GM21619 (cell line): ENCODE measurements at regions not wholly inside any gene's neighbourhood (a gene's known extent, or its start where the extent isn't known, plus 50 kb on each side); places are given as distances from the start of the nearest gene placed in this dataset.
"Not testable (repeated sequence)": the region's sequence is repeated elsewhere in the genome, so short reads cannot be mapped to it uniquely, and the experiment has no call there.

ENCODE experiments used
- ATAC-seq: cut with Tn5 transposase; IDR thresholded peaks from one replicate; pipeline ENCODE4 v1.9.1; 2021; ENCODE audit not compliant: unreplicated experiment

GRCh38 chr15:62895905-62896316, 146.6 kb upstream of the TPM1 start:
- no peak for ATAC-seq

DNA sequence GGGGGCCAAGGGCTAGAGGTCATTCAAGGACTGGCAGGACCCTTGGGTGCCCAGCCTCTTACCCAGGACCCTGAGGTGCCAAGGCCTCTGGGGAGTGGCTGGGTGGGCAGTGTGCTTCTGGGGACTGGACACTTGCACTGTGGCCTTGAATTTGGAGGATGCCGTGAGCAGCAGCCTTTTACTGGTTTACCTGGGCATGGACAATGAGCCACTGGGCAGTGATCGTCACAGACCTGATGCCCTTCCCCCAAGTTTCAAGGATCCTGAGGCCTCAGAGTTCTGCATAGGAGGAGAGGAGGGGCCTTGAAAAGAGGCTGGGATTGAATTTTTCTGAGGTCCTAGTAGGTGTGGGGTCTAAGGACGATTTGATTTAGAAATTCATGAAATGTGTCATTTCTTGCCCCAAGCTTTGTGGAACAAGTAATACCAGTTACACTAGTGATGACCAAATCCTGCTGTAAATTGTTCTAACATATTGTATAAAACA, 146.1 kb upstream of the TPM1 start:
- no peak for ATAC-seq

DNA sequence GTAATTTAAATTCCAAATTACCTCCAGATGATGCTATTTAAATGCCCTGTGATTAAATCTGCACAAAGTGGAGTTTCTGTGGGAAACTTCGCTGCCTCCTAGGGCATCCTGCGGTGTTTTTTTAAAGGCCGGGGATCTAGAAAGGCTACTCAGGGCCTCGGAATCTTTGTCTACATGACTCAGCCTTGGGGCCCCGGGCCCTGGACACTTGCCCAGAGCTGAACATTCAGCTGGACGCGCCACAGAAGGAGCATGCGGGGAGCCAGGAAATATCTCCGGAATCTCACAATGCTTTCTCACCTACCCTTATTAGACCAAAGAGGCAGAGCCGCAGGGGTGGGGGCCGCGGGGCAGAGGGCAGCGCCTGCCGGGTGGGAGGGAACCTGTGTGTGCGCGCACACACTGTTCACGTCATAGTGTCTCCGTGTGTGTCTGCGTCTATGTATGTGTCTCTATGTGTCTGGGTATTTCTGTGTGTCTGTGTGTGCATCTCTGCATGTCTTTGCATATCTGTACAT, 145.5 kb upstream of the TPM1 start:
- no peak for ATAC-seq

DNA sequence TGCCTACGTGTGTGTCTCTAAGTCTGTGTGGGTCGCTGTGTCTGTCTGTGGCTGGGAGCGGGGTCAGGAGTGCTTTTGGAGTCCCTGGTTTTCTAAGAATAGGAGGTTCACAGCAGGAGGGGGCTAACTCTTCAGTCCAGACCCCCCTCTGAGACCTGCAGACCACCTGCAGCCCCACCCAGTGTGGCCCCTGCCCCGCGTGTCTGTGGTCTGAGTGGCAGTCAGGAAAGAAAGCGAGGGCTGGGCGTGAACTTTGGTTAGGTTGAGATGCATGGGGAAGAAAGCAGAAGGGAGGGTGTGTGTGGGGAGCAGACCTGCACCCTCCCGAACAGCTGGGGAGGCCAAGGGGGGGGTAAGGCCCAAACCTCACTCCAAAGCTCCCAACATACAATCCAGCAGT, 144.9 kb upstream of the TPM1 start:
- no peak for ATAC-seq

GRCh38 chr15:62899090-62899493, 143.5 kb upstream of the TPM1 start:
- ATAC-seq: no peak

GRCh38 chr15:62900071-62900802, 142.3 kb upstream of the TPM1 start:
- ATAC-seq: no peak

DNA sequence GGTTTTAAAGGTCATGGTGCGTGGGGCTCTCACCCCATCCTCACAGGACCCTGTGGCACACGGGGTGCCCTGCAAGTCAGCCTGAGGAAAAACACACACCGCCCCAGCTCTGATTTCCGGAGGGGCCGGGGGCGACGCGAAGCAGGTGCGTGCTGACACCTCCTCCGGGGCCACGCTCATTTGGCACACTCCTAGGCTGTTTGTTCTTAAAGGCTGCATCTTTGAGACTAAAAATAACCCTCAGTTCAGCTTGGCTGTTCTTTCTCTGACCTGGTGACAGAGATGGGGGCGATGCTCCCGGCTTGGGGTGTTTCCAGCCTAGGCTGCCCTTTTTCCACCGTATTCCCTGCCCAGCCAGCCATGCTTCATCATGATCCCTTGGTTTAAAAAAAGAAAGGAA, 141.5 kb upstream of the TPM1 start:
- ATAC-seq: no peak

GRCh38 chr15:62901909-62902546, 140.5 kb upstream of the TPM1 start:
- no peak for ATAC-seq

- no peak for ATAC-seq
Measured at GRCh38 chr15:62902821-62903220, 139.7 kb upstream of the TPM1 start.

DNA sequence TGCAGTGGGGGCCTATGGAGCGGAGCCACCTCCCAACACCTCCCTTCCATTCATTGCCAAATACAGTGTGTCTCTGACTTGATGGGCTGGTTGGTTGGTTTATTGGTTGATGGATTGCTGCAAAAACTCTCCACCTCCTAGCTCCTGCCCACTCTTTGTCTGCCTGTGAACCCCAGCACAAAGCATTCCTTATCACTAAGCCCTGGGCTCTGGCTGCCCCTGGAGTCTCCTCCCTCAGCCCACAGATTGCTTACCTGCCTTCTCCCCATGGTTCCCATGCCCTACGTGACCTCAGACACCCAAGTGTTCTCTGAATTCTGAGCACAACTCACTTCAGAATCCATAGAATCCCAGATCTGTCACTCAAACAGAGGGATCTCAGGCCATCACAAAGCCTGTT, 139.1 kb upstream of the TPM1 start:
- ATAC-seq: no peak

- ATAC-seq: no peak
Measured at GRCh38 chr15:62904041-62904910, 138.3 kb upstream of the TPM1 start.

GRCh38 chr15:62906627-62907026, 135.9 kb upstream of the TPM1 start:
- ATAC-seq: no peak

GRCh38 chr15:62907275-62907674, 135.3 kb upstream of the TPM1 start:
- no peak for ATAC-seq

- not testable (repeated sequence) for ATAC-seq
Measured at GRCh38 chr15:62908341-62908740, 134.2 kb upstream of the TPM1 start.

GRCh38 chr15:62909257-62909656, 133.3 kb upstream of the TPM1 start:
- no peak for ATAC-seq

- no peak for ATAC-seq
Measured at GRCh38 chr15:62912282-62912681, 130.3 kb upstream of the TPM1 start.

- ATAC-seq: no peak
Measured at GRCh38 chr15:62912808-62913207, 129.7 kb upstream of the TPM1 start.

GRCh38 chr15:62913246-62913645, 129.3 kb upstream of the TPM1 start:
- ATAC-seq: no peak

DNA sequence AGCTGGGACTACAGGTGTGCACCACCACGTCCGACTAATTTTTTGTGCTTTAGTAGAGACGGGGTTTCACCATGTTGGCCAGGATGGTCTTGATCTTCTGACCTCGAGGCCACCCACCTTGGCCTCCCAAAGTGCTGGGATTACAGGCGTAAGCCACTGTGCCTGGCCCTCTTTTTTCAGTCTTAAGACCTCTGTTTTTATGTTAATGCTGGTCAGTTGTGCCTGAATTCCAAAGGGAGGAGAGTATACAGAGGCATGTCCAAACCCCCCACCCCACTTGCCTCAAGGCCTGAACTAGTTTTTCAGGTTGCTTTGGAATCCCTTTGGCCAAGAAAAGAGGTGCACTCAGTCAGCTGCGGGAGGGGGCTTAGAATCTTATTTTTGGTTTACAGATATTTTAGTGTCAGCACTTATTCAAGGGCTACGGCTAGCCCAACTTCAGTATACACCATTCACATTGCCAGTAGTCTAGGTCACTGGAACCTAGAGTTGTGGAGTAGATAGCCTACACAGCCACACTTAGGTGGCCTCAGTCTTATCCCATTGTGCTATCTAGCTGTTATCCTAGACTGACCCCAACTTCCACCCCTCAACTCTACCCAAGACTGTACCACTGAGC, 128.0 kb upstream of the TPM1 start:
- ATAC-seq: no peak

- ATAC-seq: no peak
Measured at GRCh38 chr15:62920682-62921502, 121.7 kb upstream of the TPM1 start.
